GM12878 (cell line): ENCODE measurements at regions not wholly inside any gene's neighbourhood (a gene's known extent, or its start where the extent isn't known, plus 50 kb on each side); places are given as distances from the start of the nearest gene placed in this dataset.

Source experiments
- ATAC-seq: fragments of 200-7000 bp; cut with Tn5 transposase; 3 replicates; pipeline ENCODE4 v1.9.1; 2020; ENCODE audit warnings: mild to moderate bottlenecking, moderate library complexity
- BruUV-seq: library from RNA; stranded (reverse); fragments of 400-500 nt; replicated peaks from 2 replicates; lab custom pipeline; 2021; lab: Mats Ljungman, UMichigan
- CTCF ChIA-PET: fragments of 300-600 bp; sonication (Branson Sonifier 250); formaldehyde crosslinking; extraction: SDS; loops from one replicate; lab custom pipeline; 2021; ENCODE audit warnings: inconsistent platforms; lab: Yijun Ruan, JAX
- POLR2A ChIA-PET: fragments of 350-600 bp; formaldehyde crosslinking; extraction: SDS; loops from one replicate; lab custom pipeline; 2021; ENCODE audit warnings: inconsistent platforms; lab: Charles Lee
- RAD21 ChIA-PET: fragments of 300-600 bp; sonication (Branson Sonifier 250); formaldehyde crosslinking; loops from one replicate; lab custom pipeline; 2023; ENCODE audit warnings: antibody characterized with exemption; ENCODE audit not compliant: unreplicated experiment; lab: Charles Lee
- SMC1A ChIA-PET: fragments of 300-600 bp; sonication (Branson Sonifier 250); formaldehyde crosslinking; loops from one replicate; lab custom pipeline; 2023; ENCODE audit not compliant: unreplicated experiment, uncharacterized antibody; lab: Charles Lee
- DNase-seq: peaks from one replicate; pipeline ENCODE4 v3.0.0-alpha.2; 2011; ENCODE audit warnings: low read depth, low spot score
- FAIRE-seq: peaks from 3 replicates; lab custom pipeline; 2011; peaks lifted over from hg19 to GRCh38; lab: Jason Lieb, UNC
- H2AFZ ChIP-seq: 2 replicates; pipeline ENCODE4 v1.6.0; 2011; ENCODE audit warnings: low read depth, low read length, control low read depth; ENCODE audit not compliant: control insufficient read depth
- H3K27ac ChIP-seq: 2 replicates; pipeline ENCODE4 v1.5.1; 2011; ENCODE audit warnings: control low read depth; ENCODE audit not compliant: control insufficient read depth, insufficient read depth
- H3K27me3 ChIP-seq, 2 experiments: replicated peaks in 1 of 2; 2 replicates each; pipeline versions ENCODE4 v1.6.0 to v1.6.1; 2011; ENCODE audit warnings: low read length in 1 of 2; ENCODE audit not compliant: control insufficient read depth in 2 of 2, insufficient read depth in 2 of 2
- H3K36me3 ChIP-seq, 2 experiments: 2 replicates each; pipeline ENCODE4 v1.5.1; 2011; ENCODE audit warnings: low read length in 1 of 2; ENCODE audit not compliant: control insufficient read depth in 2 of 2, insufficient read depth in 2 of 2
- H3K4me1 ChIP-seq: 2 replicates; pipeline ENCODE4 v1.6.1; 2011; ENCODE audit warnings: mild to moderate bottlenecking, low read length, moderate library complexity, mixed read lengths; ENCODE audit not compliant: control insufficient read depth, insufficient read depth
- H3K4me2 ChIP-seq: 2 replicates; pipeline ENCODE4 v1.6.0; 2011; ENCODE audit warnings: control low read depth; ENCODE audit not compliant: control insufficient read depth, insufficient read depth
- H3K4me3 ChIP-seq: fragments of 200-600 bp; sonication (generic); 2 replicates; pipeline ENCODE4 v1.5.1; 2016
- H3K79me2 ChIP-seq: 2 replicates; pipeline ENCODE4 v1.6.0; 2011; ENCODE audit warnings: low read length; ENCODE audit not compliant: control insufficient read depth, insufficient read depth
- H3K9ac ChIP-seq: 2 replicates; pipeline ENCODE4 v1.8.0; 2011; ENCODE audit warnings: low read length, control low read depth, mixed read lengths; ENCODE audit not compliant: control insufficient read depth, insufficient read depth
- H3K9me3 ChIP-seq: replicated peaks from 3 replicates; pipeline ENCODE4 v1.5.1; 2011; ENCODE audit warnings: mild to moderate bottlenecking, low read length; ENCODE audit not compliant: control insufficient read depth, insufficient read depth
- H4K20me1 ChIP-seq: 2 replicates; pipeline ENCODE4 v1.6.0; 2011; ENCODE audit not compliant: control insufficient read depth, insufficient read depth
- FOXK2 ChIP-seq: fragments of 450-650 bp; IDR thresholded peaks from 2 replicates; pipeline ENCODE4 v1.6.1; 2017; ENCODE audit warnings: mild to moderate bottlenecking, moderate library complexity
- JUND ChIP-seq: IDR thresholded peaks from 2 replicates; pipeline ENCODE4 v1.6.1; 2012; ENCODE audit warnings: low read depth, mild to moderate bottlenecking, low read length, improper control_type of control experiment, moderate library complexity
- MXI1 ChIP-seq: fragments of 150-350 bp; IDR thresholded peaks from 2 replicates; pipeline ENCODE4 v1.6.1; 2011; ENCODE audit warnings: low read depth, mild to moderate bottlenecking, inconsistent platforms, low read length, improper control_type of control experiment
- NFIC ChIP-seq: IDR thresholded peaks from 2 replicates; pipeline ENCODE4 v1.6.1; 2012; ENCODE audit warnings: low read depth, mild to moderate bottlenecking, inconsistent platforms, low read length, moderate library complexity
- SP1 ChIP-seq: IDR thresholded peaks from one replicate; pipeline ENCODE4 v1.6.1; 2011; ENCODE audit warnings: low read depth, low read length
- ZBTB40 ChIP-seq: fragments of 450-650 bp; IDR thresholded peaks from 2 replicates; pipeline ENCODE4 v1.6.1; 2016; ENCODE audit warnings: mild to moderate bottlenecking, moderate library complexity, borderline replicate concordance
- WGBS: methylation state at CpG from one replicate; pipeline ENCODE4 v1.1.6; 2016; ENCODE audit warnings: low lambda C conversion rate; ENCODE audit not compliant: insufficient replicate concordance, insufficient coverage; ENCODE audit errors: missing lambda C conversion rate; 5-methylcytosine and 5-hydroxymethylcytosine counted together
- in situ Hi-C: fragments of 300-500 bp; cut with MboI; formaldehyde crosslinking; loops from 9 replicates; pipeline ENCODE4 v1.14.3; 2018; ENCODE audit warnings: mixed read lengths
- intact Hi-C: fragments of 100-400 bp; cut with micrococcal nuclease; formaldehyde crosslinking; loops from one replicate; pipeline ENCODE4 v1.14.2; 2022; ENCODE audit not compliant: unreplicated experiment

GRCh38 chr1:78234496-78234895 is 188.7 kb downstream of the GIPC2 start:
- Histone ChIP-seq H3K36me3 (no peaks in the 10 kb centered on the region), H3K4me1 (no peaks in the 10 kb centered on the region), H4K20me1 (no peaks in the 10 kb centered on the region), H3K9me3 (no peaks in the 10 kb centered on the region), H3K4me2 (no peak overlapping the region), H3K9ac (no peak overlapping the region), H3K4me3 (no peak overlapping the region), H3K27me3 (no peaks in the 10 kb centered on the region), H3K27ac (no peak overlapping the region), H2AFZ (no peak overlapping the region), H3K79me2 (no peaks in the 10 kb centered on the region)
- ATAC-seq (no peak), DNase-seq (no peak), FAIRE-seq (no peak)
- BruUV-seq, result no TSS peak
- SMC1A ChIA-PET, result no interaction called here
- CTCF ChIA-PET, result no interaction called here
- TF ChIP-seq SP1, result no peak
- TF ChIP-seq MXI1, result no peak
- TF ChIP-seq NFIC, result no peak
- no peak for TF ChIP-seq ZBTB40
- TF ChIP-seq JUND, result no peak
- TF ChIP-seq FOXK2, result no peak
- intact Hi-C loops, result no loop called here
- in situ Hi-C loops, result no loop called here
- WGBS, result 0% methylated on average over 3 of the region's 3 CpGs
- POLR2A ChIA-PET, result no interaction called here
- RAD21 ChIA-PET, result no interaction called here
